ENCODE measurements at regions not wholly inside any gene's neighbourhood (a gene's known extent, or its start where the extent isn't known, plus 50 kb on each side); places are given as distances from the start of the nearest gene placed in this dataset.

DNA sequence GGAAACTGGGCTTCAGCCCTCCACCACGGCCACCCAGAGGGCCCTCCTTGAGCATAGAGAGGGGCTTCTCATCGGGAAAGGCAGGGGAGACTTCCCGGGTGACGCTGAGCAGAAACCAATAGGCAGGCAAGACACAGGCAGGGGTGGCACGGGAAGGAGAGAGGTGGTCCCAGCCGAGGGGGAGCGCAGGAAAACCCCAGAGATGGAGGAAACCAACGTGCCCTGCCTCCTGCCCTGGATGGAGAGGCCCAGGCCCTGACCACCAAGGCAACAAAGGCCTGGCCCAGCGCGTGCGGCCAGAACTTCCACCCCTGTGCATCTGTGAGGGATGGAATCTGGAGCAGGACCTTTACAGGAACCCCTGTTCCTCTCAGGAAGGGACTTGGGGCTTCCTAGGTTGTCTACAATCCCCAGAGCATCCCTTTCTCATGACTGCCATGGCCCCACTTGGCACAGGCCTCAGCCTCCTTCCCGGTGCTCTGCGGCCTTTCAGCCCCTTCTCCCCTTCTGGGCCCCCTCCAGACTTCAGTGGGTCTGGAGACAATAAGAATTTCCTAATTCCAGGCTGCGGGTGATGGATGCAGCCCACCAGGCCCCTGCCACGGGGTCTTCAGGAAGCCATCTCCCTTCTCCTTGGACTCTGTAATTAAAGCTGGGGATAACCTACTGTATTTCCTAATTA, 137.0 kb upstream of the RET start:
- TF ChIP-seq CTCF (IDR thresholded peaks at IDR 0.05 in 4 of 5, conservative IDR thresholded peaks at IDR 0.05 in 1 of 5): no peak
- TF ChIP-seq POLR2A (IDR thresholded peaks at IDR 0.05): no peak
